ENCODE measurements at regions not wholly inside any gene's neighbourhood (a gene's known extent, or its start where the extent isn't known, plus 50 kb on each side); places are given as distances from the start of the nearest gene placed in this dataset.

GRCh38 chr11:111095327-111095726 lies 150.2 kb upstream of the POU2AF2 start:
- DNase-seq: no peak

DNA sequence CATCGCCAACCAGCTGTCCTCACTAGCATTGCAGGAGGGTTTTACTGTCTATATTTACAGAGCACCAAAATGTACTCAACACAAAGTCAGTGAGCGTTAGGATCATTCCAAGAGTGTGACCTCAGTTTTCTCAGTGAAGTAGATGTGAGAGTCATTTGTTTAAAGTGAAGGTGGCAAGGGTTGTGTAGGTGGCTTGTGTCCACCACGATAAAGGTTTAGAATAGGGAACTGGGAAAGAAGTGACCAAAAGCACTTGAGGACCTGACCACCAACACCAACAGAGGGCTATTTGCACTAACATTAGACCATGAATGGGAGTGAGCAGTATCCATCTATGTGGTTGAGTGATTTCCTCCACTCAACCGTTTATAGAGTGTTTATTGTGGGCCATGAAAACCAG lies 152.5 kb upstream of the POU2AF2 start:
- DNase-seq: no peak

DNA sequence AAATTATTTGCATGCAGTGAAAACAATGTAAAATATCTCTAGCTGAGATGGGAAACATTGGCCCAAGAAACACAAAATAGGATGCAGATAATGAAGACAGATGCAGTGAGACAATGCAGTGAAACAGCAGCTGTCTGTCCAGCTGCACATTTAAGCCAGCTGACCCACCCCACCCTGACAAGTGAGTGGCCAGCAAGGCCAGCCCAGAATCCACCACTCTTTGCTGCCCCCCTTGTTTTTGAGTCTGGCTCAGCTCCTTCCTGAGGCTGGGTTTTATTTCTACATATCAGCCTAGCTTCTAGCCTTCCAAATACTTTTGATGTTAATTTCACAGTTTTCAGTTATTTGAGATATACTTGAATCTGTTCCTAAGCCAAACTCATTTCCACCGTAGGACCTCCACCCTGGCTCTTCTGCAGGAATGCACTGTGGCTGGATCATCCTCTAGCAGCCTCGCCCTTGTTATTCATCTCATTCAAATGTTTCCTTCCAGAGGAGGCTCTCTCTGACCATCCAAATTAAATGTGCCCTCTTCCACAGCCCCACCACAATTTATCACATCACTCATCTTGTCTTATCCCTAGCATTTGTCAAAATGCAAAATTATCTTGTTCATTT lies 154.1 kb upstream of the POU2AF2 start:
- DNase-seq: peak in 1 of 56 donors; percentile 3

DNA sequence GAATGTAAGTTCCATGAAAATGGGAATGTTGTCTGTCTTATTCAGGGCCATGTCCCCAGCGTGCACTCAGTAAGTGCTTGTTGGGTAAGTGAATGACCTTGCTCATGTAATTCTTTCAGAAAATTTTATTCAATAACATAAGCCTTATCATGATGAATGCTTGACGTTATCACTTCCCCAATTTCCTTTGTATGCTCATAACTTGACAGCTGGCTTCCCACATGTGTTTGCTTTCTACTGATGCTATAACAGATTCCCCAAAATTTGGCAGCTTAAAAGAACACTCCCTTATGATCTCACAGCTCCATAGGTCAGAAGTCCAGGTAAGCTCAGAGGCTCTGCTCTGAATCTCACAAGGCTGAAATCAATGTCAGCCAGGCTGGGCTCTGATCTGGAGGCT lies 155.8 kb upstream of the POU2AF2 start:
- no peak for DNase-seq

- no peak for DNase-seq
Measured at GRCh38 chr11:111088847-111089355, 156.6 kb upstream of the POU2AF2 start.

- DNase-seq: no peak
Measured at GRCh38 chr11:111086058-111086457, 159.5 kb upstream of the POU2AF2 start.

GRCh38 chr11:111082664-111083063 lies 162.9 kb upstream of the POU2AF2 start:
- no peak for DNase-seq

- peak in 13 of 56 donors; percentile 2 to 53 (median 22) for DNase-seq
Measured at GRCh38 chr11:111081021-111081511, 164.5 kb upstream of the POU2AF2 start.

DNA sequence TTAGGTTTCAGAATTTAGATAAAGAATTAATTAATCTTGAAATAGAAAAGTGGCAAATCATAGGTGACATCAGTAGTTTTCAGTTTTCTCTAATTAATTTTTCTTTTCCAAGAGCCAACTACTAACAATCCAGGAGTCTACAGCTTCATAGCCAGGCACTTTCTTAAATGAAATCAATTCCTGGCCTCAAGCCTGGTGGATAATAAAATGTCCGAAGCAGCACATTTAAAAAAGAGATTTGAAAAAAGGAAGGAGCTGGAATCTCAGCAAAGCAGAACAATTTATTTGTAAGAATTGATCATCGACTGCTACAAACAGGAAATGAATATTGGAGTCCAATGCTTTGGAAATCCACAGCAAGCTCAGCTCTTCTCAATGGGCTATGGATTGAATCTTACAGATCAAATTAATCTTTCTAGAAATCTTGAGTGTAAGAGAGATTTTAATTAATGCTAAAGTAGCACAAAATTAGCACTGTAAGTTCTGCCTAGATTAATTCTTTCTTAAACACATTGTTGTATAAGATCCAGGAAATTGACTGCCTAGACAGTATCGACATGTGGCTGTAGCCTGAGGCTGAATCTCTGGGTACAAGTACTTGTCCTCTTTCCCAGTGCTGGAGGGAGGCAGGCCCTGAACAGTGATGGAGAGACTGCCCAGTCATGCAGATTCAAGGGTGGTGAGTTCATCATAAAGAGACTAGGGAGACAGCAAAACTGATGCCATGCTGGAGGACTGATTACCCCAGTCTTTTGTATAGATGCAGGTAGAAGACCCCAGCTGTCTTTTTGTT lies 167.8 kb upstream of the POU2AF2 start:
- peak in 1 of 56 donors; percentile 1 for DNase-seq

DNA sequence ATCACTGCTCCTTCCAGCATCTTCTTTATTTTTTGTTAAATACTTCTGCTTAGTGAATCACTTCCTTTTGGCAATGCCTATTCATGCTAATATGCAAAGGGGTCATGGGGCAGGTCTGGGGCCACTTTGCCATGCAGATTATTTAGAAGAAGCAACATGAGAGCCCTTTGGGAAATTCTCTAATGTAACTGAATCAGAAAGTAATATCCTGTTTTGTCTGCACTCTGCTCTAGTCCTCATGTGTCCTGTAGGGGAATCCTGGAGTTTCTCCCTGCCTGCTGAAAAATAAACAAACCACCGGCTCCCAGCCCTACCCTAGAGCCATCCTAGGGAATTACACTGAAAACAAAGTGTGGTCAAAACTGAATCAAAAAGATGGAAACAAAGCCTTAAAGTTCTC lies 176.5 kb upstream of the POU2AF2 start:
- no peak for DNase-seq

GRCh38 chr11:111067994-111068393 lies 177.5 kb upstream of the POU2AF2 start:
- no peak for DNase-seq

DNA sequence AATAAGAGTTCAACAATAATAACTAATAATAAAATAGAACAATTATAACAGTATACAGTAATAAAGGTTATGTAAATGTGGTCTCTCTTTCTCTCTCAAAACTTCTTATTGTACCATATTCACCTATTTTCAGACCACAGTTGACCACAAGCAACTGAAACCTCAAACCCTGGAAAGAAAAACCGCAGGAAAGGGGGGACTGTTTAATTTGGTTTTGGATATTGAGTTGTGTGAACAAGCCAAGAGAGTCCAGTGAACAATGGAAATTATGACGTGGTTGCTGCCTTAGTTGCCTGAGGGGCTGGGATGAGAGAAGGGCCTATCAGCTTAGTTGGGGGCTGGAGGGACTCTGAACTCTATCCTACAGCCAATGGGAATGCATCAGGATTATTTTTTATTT lies 178.7 kb upstream of the POU2AF2 start:
- no peak for DNase-seq

DNA sequence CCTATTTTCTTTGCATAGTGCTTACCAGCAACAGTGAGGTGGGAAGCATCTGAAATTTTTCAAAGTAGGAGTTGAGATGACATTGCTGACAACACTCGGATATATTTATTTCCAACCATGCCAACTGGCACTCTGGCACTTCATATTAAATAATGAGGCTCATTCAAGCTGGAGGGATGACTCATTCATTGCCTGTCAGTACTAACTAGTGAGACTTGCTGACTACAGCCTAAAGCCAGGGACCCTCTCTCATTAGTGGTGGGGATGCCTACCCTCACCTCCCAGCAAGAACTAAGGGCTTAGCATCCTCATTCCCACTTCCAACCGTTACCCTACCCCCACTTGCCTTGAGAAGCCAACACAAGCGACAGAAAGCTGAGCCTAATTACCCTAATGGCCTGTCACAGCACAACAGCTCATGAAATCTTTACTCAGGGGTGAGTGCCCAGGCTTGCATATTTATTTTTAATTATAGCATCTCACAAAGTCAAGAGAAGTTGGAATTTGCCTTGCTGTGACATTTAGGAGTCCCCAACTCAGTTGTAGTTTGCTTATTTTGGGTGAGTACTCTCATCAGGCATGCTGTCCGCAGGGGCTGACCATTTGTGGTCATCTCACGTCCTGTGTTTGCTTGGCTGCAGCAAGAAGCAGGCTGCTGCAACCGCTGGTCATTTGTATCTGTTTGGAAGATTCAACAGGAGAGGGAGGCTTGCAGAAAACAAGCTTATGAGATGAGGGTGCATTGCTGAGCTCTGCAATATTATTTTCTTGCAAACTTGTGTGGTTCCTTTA lies 181.6 kb upstream of the POU2AF2 start:
- peak in 35 of 56 donors; percentile 4 to 70 (median 27) for DNase-seq

- no peak for DNase-seq
Measured at GRCh38 chr11:111062420-111062819, 183.1 kb upstream of the POU2AF2 start.

GRCh38 chr11:111059726-111060125 lies 185.8 kb upstream of the POU2AF2 start:
- no peak for DNase-seq

GRCh38 chr11:111049131-111049530 lies 196.4 kb upstream of the POU2AF2 start:
- no peak for DNase-seq

- DNase-seq: no peak
Measured at GRCh38 chr11:111047374-111047773, 198.2 kb upstream of the POU2AF2 start.

- DNase-seq: no peak
Measured at GRCh38 chr11:111046291-111046690, 199.2 kb upstream of the POU2AF2 start.

- DNase-seq: no peak
Measured at GRCh38 chr11:111045874-111046273, 199.7 kb upstream of the POU2AF2 start.

GRCh38 chr11:111045407-111045803 lies 200.1 kb upstream of the POU2AF2 start:
- no peak for DNase-seq

DNA sequence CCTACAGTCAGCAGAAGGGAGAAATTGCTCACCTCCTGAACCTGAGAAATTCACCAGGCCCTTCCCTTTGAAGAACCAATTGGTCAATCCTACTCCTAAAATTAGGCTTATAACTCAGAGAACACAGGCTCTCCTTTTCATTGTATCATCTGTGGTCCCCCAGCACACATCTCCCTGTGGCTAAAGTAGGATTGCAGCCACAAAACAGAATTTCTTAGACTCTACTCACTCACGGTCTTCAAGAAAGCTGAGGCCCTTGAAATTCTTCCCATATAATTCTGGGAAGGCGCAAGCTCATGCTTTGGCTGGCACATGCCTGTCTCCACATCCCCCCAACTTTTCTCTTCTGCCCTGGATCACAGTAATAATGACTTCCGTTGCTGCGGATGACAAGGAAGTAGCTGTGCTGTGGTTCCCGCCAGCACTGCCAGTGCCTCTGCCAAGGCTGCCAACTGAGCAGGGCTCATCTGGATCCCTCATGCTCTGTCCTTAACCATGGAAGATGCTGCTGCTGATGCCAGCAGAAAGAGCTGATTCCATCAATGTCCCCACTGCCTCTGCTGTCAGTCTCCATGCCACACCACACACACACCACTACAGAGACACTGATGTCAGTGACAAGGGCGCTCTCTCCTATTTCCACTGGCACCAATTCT lies 200.6 kb upstream of the POU2AF2 start:
- DNase-seq: peak in 7 of 56 donors; percentile 4 to 17 (median 6)

All from amygdala (tissue), 56 donors.